NT2/D1 (cell line): ENCODE measurements at regions not wholly inside any gene's neighbourhood (a gene's known extent, or its start where the extent isn't known, plus 50 kb on each side); places are given as distances from the start of the nearest gene placed in this dataset.

Experiments used
- YY1 ChIP-seq: IDR thresholded peaks from 2 replicates; pipeline ENCODE4 v1.6.1; 2011; ENCODE audit not compliant: insufficient read length, insufficient read depth
- ZNF274 ChIP-seq: IDR thresholded peaks from 2 replicates; pipeline ENCODE4 v1.6.1; 2011; ENCODE audit warnings: mild to moderate bottlenecking, low read depth, low read length

DNA sequence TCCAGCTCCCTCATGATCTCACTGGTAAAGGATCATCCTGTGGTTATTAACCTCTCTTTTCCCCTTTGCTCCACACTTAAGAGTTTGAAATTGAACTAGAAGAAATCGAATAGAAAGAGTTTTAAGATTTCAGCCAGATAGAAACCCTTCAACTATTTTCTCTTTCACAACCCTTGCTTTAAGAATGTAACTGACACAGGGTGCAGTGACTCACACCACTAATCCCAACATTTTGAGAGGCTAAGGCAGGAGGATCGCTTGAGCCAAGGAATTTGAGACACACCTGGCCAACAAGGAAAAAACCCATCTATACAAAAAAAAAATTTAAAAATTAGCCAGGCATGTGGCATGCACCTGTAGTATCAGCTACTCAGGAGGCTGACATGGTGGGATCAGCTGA lies 150.7 kb upstream of the NLGN4Y start:
- TF ChIP-seq ZNF274 (no peak), YY1 (no peak)
